SK-N-SH (cell line): ENCODE measurements at regions not wholly inside any gene's neighbourhood (a gene's known extent, or its start where the extent isn't known, plus 50 kb on each side); places are given as distances from the start of the nearest gene placed in this dataset.

ENCODE experiments used
- CTCF ChIA-PET: fragments of 300-600, 350-600 bp; formaldehyde crosslinking; extraction: SDS; loops from one replicate; lab custom pipeline; 2021; lab: Yijun Ruan, JAX
- POLR2A ChIA-PET: fragments of 350-600 bp; sonication (Branson Sonifier 250); formaldehyde crosslinking; extraction: SDS; loops from one replicate; lab custom pipeline; 2020; ENCODE audit warnings: antibody characterized with exemption, inconsistent platforms; lab: Yijun Ruan, JAX
- DNase-seq: peaks from one replicate; pipeline ENCODE4 v3.0.0; 2012
- H2AFZ ChIP-seq: fragments of 200-600 bp; sonication (generic); 2 replicates; pipeline ENCODE4 v1.8.1; 2016; ENCODE audit warnings: antibody characterized with exemption, mild to moderate bottlenecking, low read depth
- H3F3A ChIP-seq: fragments of 200-600 bp; sonication (generic); replicated peaks from 2 replicates; pipeline ENCODE3; 2016; ENCODE audit warnings: antibody characterized with exemption, mild to moderate bottlenecking; ENCODE audit not compliant: insufficient read depth
- H3K27ac ChIP-seq, 2 experiments: fragments of 200-500 bp in 1 of 2; fragments of 200-600 bp in 1 of 2; sonication (Bioruptor generic) in 1 of 2; sonication (generic), shearing (Covaris generic) in 1 of 2; 2 replicates each; pipeline versions ENCODE4 v1.5.1 to v1.6.1; 2014 to 2016; ENCODE audit warnings: low read depth in 2 of 2, inconsistent platforms in 1 of 2, low read length in 1 of 2, mild to moderate bottlenecking in 1 of 2, mixed read lengths in 1 of 2
- H3K27me3 ChIP-seq: fragments of 200-600 bp; sonication (generic), shearing (Covaris generic); 2 replicates; pipeline ENCODE4 v1.6.1; 2016; ENCODE audit warnings: mixed run types; ENCODE audit not compliant: insufficient read depth
- H3K36me3 ChIP-seq, 2 experiments: fragments of 200-500 bp in 1 of 2; fragments of 200-600 bp in 1 of 2; sonication (Bioruptor generic) in 1 of 2; sonication (generic) in 1 of 2; replicated peaks in 1 of 2; 2 replicates each; pipeline versions ENCODE3 to v1.5.1; 2014 to 2016; ENCODE audit warnings: low read length in 1 of 2, mild to moderate bottlenecking in 1 of 2; ENCODE audit not compliant: insufficient read depth in 2 of 2, control insufficient read depth in 1 of 2
- H3K4me1 ChIP-seq, 2 experiments: fragments of 200-500 bp in 1 of 2; fragments of 200-600 bp in 1 of 2; sonication (Bioruptor generic) in 1 of 2; sonication (generic), shearing (Covaris generic) in 1 of 2; 2 replicates each; pipeline versions ENCODE4 v1.5.1 to v1.6.1; 2014 to 2016; ENCODE audit warnings: low read depth in 1 of 2, low read length in 1 of 2, mixed run types in 1 of 2; ENCODE audit not compliant: insufficient read depth in 2 of 2, control insufficient read depth in 1 of 2
- H3K4me2 ChIP-seq: fragments of 200-600 bp; sonication (generic), shearing (Covaris generic); 2 replicates; pipeline ENCODE4 v1.6.1; 2017; ENCODE audit warnings: mixed run types
- H3K4me3 ChIP-seq, 2 experiments: fragments of 200-500 bp in 1 of 2; fragments of 200-600 bp in 1 of 2; sonication (Bioruptor generic) in 1 of 2; sonication (generic), shearing (Covaris generic) in 1 of 2; 2 replicates each; pipeline versions ENCODE4 v1.5.1 to v1.8.1; 2014 to 2016; ENCODE audit warnings: low read depth in 2 of 2, inconsistent platforms in 1 of 2, low read length in 1 of 2, mild to moderate bottlenecking in 1 of 2, mixed read lengths in 1 of 2, moderate library complexity in 1 of 2
- H3K79me2 ChIP-seq: fragments of 200-600 bp; sonication (generic); 2 replicates; pipeline ENCODE4 v1.8.1; 2017; ENCODE audit warnings: mild to moderate bottlenecking; ENCODE audit not compliant: insufficient read depth
- H3K9ac ChIP-seq: fragments of 200-600 bp; sonication (generic); 2 replicates; pipeline ENCODE4 v1.6.1; 2017; ENCODE audit warnings: mixed run types
- H3K9me2 ChIP-seq: fragments of 200-600 bp; sonication (generic); 2 replicates; pipeline ENCODE4 v1.6.1; 2017; ENCODE audit warnings: mixed run types
- H3K9me3 ChIP-seq: fragments of 200-600 bp; sonication (generic); 2 replicates; pipeline ENCODE4 v1.6.1; 2017; ENCODE audit warnings: mixed run types, mild to moderate bottlenecking, moderate library complexity
- H4K20me1 ChIP-seq: fragments of 200-600 bp; sonication (generic); 2 replicates; pipeline ENCODE4 v1.6.1; 2017; ENCODE audit warnings: mild to moderate bottlenecking, mixed run types; ENCODE audit not compliant: insufficient read depth
- CHD2 ChIP-seq: fragments of 150-350 bp; IDR thresholded peaks from 2 replicates; pipeline ENCODE4 v1.6.1; 2018; ENCODE audit warnings: low read length; ENCODE audit not compliant: partially characterized antibody
- FOXJ3 ChIP-seq: sonication (generic); formaldehyde crosslinking; IDR thresholded peaks from 2 replicates; pipeline ENCODE4 v1.5.1; 2020; ENCODE audit warnings: mild to moderate bottlenecking, missing genetic modification reagents
- JUND ChIP-seq: IDR thresholded peaks from 2 replicates; pipeline ENCODE4 v1.4.0; 2012
- NFIC ChIP-seq: IDR thresholded peaks from 2 replicates; pipeline ENCODE4 v1.4.0; 2012; ENCODE audit warnings: borderline replicate concordance
- NRF1 ChIP-seq: IDR thresholded peaks from 2 replicates; pipeline ENCODE4 v1.6.1; 2012; ENCODE audit warnings: low read depth, mild to moderate bottlenecking, low read length
- RAD21 ChIP-seq: IDR thresholded peaks from 2 replicates; pipeline ENCODE4 v1.6.1; 2012; ENCODE audit warnings: mild to moderate bottlenecking, low read length
- REST ChIP-seq: IDR thresholded peaks from 2 replicates; pipeline ENCODE4 v1.6.1; 2012; ENCODE audit warnings: mild to moderate bottlenecking, low read depth, low read length, moderate library complexity
- RXRA ChIP-seq: IDR thresholded peaks from 2 replicates; pipeline ENCODE4 v1.4.0; 2012; ENCODE audit warnings: low read depth, mild to moderate bottlenecking, borderline replicate concordance
- TCF12 ChIP-seq: IDR thresholded peaks from 2 replicates; pipeline ENCODE4 v1.4.0; 2012
- WGBS: methylation state at CpG from one replicate; pipeline ENCODE4 v1.1.6; 2017; ENCODE audit warnings: low lambda C conversion rate; 5-methylcytosine and 5-hydroxymethylcytosine counted together

DNA sequence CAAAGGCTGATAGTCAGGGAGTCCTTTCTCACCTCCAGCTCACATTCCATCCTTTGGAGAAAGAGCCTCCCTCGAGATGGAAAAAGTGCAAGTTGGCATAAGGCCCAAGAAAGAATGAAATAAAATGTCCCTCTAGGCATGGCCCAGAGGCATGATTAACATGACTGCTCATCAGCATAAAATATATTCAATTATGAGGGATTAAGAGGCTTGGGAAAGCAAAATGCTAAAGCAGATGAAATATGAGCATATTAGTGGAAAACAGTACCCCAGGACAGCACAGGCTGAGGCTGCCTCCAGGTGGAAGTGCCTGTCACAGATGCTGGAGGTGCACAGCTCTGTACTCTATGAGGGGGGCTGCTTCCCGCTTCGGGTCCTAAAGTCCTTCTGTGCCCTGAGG lies 347.8 kb upstream of the PLET1 start:
- H3K4me3 ChIP-seq, result no peak overlapping the region
- peaks cover 12% of the 10 kb centered on the region for H3F3A ChIP-seq
- H3K9ac ChIP-seq, result no peak overlapping the region
- ChIA-PET CTCF (interaction anchor here (1.1 to 1.7 kb wide), 3 partner anchors 16 to 681 kb away, joined by 4 to 9 read pairs (median 6); no protein-coding TSS in a partner anchor), POLR2A (interaction anchor here (0.7 kb wide), 1 partner anchor 313 kb away, joined by 3 read pairs; no protein-coding TSS in a partner anchor)
- H3K79me2 ChIP-seq, result no peaks in the 10 kb centered on the region
- H3K27me3 ChIP-seq, result no peaks in the 10 kb centered on the region
- H3K4me2 ChIP-seq, result no peak overlapping the region
- WGBS, result 16% methylated on average over 1 of the region's 3 CpGs
- no peak overlapping the region for H2AFZ ChIP-seq
- no peak overlapping the region; a peak in 1 of 4 replicates for H3K27ac ChIP-seq
- H3K36me3 ChIP-seq, result no peaks in the 10 kb centered on the region
- H4K20me1 ChIP-seq, result no peaks in the 10 kb centered on the region
- no peaks in the 10 kb centered on the region for H3K9me3 ChIP-seq
- peaks cover 34 to 51% of the 10 kb centered on the region in 2 experiments for H3K4me1 ChIP-seq
- no peaks in the 10 kb centered on the region for H3K9me2 ChIP-seq
- TF ChIP-seq CHD2 (no peak), NFIC (no peak), RXRA (no peak), RAD21 (no peak), NRF1 (no peak), REST (no peak), TCF12 (no peak), FOXJ3 (CRISPR knock-in tag) (no peak), JUND (no peak)
- DNase-seq, result no peak

- ChIA-PET CTCF (interaction anchor here (1.7 kb wide), 1 partner anchor 679 kb away, joined by 4 read pairs; no protein-coding TSS in a partner anchor), POLR2A (no interaction called here)
- H3F3A ChIP-seq, result peaks cover 18% of the 10 kb centered on the region
- peaks cover 36 to 63% of the 10 kb centered on the region in 2 experiments for H3K4me1 ChIP-seq
- peak overlapping the region; percentile 59; the same call in 1 of the 2 replicates for H3K4me2 ChIP-seq
- H3K27me3 ChIP-seq, result no peaks in the 10 kb centered on the region
- DNase-seq, result no peak
- H4K20me1 ChIP-seq, result no peaks in the 10 kb centered on the region
- H3K27ac ChIP-seq, result peak overlapping the region in 1 of 2 experiments; percentile 97; a peak in 2 of 4 replicates
- H3K9me3 ChIP-seq, result no peaks in the 10 kb centered on the region
- no peak overlapping the region; the same call in 1 of the 2 replicates for H3K9ac ChIP-seq
- TF ChIP-seq CHD2, result no peak
- H3K79me2 ChIP-seq, result no peaks in the 10 kb centered on the region
- no peaks in the 10 kb centered on the region for H3K9me2 ChIP-seq
- no peaks in the 10 kb centered on the region for H3K36me3 ChIP-seq
- H3K4me3 ChIP-seq, result no peak overlapping the region
- H2AFZ ChIP-seq, result peak overlapping the region; percentile 20; the same call in 1 of the 2 replicates
Observed at GRCh38 chr11:112610494-112610893, 349.8 kb upstream of the PLET1 start.
